ENCODE measurements at regions not wholly inside any gene's neighbourhood (a gene's known extent, or its start where the extent isn't known, plus 50 kb on each side); places are given as distances from the start of the nearest gene placed in this dataset.

DNA sequence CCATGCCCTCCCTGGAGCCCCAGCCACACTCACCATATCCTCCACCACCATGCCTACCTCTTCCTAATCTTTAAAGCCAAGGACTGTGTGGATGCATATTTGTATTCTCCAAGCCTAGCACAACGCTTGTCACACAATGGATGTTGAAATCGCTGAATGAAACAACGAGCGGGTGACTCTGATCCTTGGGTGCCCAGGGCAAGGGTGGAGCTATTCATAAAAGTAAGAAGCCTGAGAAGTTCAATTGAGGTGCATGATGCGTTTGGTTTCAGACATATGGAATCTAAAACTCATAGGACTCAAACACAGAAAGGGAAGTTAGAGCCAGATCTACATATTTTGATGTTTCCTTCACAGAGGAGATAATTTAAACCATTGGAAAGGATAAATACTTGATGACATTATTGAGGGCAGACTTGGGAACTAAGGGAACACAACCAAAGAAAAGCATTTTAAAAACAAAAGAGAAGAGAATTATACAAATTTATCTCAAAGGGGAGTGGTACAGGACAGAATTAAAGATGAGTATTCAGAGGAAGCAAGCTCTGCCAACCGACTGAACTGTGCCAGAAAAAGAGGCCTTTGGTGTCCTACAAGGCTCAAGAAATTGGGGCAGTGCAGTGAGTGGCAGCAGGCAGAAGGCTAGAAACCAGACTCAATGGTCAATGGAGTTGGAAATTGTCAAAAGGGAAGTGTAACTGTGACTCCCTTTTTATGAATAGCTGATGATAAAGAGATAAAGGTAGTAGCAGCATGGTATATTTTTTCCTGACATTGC is 200.6 kb upstream of the NCKAP5 start:
- TF ChIP-seq, protein P1, sequence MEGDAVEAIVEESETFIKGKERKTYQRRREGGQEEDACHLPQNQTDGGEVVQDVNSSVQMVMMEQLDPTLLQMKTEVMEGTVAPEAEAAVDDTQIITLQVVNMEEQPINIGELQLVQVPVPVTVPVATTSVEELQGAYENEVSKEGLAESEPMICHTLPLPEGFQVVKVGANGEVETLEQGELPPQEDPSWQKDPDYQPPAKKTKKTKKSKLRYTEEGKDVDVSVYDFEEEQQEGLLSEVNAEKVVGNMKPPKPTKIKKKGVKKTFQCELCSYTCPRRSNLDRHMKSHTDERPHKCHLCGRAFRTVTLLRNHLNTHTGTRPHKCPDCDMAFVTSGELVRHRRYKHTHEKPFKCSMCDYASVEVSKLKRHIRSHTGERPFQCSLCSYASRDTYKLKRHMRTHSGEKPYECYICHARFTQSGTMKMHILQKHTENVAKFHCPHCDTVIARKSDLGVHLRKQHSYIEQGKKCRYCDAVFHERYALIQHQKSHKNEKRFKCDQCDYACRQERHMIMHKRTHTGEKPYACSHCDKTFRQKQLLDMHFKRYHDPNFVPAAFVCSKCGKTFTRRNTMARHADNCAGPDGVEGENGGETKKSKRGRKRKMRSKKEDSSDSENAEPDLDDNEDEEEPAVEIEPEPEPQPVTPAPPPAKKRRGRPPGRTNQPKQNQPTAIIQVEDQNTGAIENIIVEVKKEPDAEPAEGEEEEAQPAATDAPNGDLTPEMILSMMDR (IDR thresholded peaks at IDR 0.05; ENCODE audit: poor library complexity, severe bottlenecking) = no peak
- TF ChIP-seq RAD21 (conservative IDR thresholded peaks at IDR 0.05) = no peak
- TF ChIP-seq, protein P2, sequence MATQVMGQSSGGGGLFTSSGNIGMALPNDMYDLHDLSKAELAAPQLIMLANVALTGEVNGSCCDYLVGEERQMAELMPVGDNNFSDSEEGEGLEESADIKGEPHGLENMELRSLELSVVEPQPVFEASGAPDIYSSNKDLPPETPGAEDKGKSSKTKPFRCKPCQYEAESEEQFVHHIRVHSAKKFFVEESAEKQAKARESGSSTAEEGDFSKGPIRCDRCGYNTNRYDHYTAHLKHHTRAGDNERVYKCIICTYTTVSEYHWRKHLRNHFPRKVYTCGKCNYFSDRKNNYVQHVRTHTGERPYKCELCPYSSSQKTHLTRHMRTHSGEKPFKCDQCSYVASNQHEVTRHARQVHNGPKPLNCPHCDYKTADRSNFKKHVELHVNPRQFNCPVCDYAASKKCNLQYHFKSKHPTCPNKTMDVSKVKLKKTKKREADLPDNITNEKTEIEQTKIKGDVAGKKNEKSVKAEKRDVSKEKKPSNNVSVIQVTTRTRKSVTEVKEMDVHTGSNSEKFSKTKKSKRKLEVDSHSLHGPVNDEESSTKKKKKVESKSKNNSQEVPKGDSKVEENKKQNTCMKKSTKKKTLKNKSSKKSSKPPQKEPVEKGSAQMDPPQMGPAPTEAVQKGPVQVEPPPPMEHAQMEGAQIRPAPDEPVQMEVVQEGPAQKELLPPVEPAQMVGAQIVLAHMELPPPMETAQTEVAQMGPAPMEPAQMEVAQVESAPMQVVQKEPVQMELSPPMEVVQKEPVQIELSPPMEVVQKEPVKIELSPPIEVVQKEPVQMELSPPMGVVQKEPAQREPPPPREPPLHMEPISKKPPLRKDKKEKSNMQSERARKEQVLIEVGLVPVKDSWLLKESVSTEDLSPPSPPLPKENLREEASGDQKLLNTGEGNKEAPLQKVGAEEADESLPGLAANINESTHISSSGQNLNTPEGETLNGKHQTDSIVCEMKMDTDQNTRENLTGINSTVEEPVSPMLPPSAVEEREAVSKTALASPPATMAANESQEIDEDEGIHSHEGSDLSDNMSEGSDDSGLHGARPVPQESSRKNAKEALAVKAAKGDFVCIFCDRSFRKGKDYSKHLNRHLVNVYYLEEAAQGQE (IDR thresholded peaks at IDR 0.05; ENCODE audit: borderline replicate concordance) = no peak
- no peak for TF ChIP-seq EZH2 (IDR thresholded peaks at IDR 0.05; ENCODE audit: borderline replicate concordance, insufficient read depth, low read length, poor library complexity, severe bottlenecking)
- TF ChIP-seq POLR2AphosphoS5 (IDR thresholded peaks at IDR 0.05) = no peak
- TF ChIP-seq MXI1 (conservative IDR thresholded peaks at IDR 0.05; ENCODE audit: poor library complexity, severe bottlenecking) = no peak
- TF ChIP-seq SMC3 (conservative IDR thresholded peaks at IDR 0.05; ENCODE audit: poor library complexity) = no peak
- TF ChIP-seq EP300 (conservative IDR thresholded peaks at IDR 0.05; ENCODE audit: poor library complexity, severe bottlenecking) = no peak
- TF ChIP-seq TAF1 (IDR thresholded peaks at IDR 0.05; ENCODE audit: low read depth) = no peak
